K562 (cell line): ENCODE measurements at regions not wholly inside any gene's neighbourhood (a gene's known extent, or its start where the extent isn't known, plus 50 kb on each side); places are given as distances from the start of the nearest gene placed in this dataset.

ENCODE experiments used
- EP300 ChIP-seq: IDR thresholded peaks from 2 replicates; pipeline ENCODE4 v1.6.1; 2012; ENCODE audit warnings: low read length, improper control_type of control experiment
- EZH2 ChIP-seq: IDR thresholded peaks from 2 replicates; pipeline ENCODE4 v1.6.1; 2012; ENCODE audit warnings: low read depth, mild to moderate bottlenecking, inconsistent platforms, low read length, borderline replicate concordance
- MCM3 ChIP-seq: fragments of 450-650 bp; IDR thresholded peaks from 2 replicates; pipeline ENCODE4 v1.6.1; 2016
- NR2C2 ChIP-seq, 2 experiments: fragments of 200-800 bp in 1 of 2; sonication (Bioruptor generic) in 1 of 2; sonication (generic) in 1 of 2; formaldehyde crosslinking in 1 of 2; IDR thresholded peaks; 2 replicates each; pipeline versions ENCODE4 v1.6.1 to v1.8.0; 2016 to 2022; ENCODE audit warnings: mild to moderate bottlenecking in 1 of 2, missing compliant biosample characterization in 1 of 2, missing genetic modification characterization in 1 of 2, missing genetic modification reagents in 1 of 2
- RAD21 ChIP-seq, 2 experiments: fragments of 250-450 bp in 1 of 2; fragments of 450-650 bp in 1 of 2; sonication (Bioruptor Pico) in 1 of 2; formaldehyde crosslinking in 1 of 2; IDR thresholded peaks in 1 of 2; conservative IDR thresholded peaks in 1 of 2; 2 replicates each; pipeline versions ENCODE4 v1.4.0 to v1.8.0; 2020 to 2022; ENCODE audit warnings: mild to moderate bottlenecking in 2 of 2, moderate library complexity in 1 of 2
- YY1 ChIP-seq, 3 experiments: IDR thresholded peaks; 2 replicates each; pipeline ENCODE4 v1.6.1; 2011; ENCODE audit warnings: low read length in 2 of 3, mild to moderate bottlenecking in 2 of 3, moderate library complexity in 2 of 3, borderline replicate concordance in 1 of 3, control low read depth in 1 of 3, low read depth in 1 of 3; ENCODE audit not compliant: insufficient read depth in 3 of 3, insufficient replicate concordance in 2 of 3, control insufficient read depth in 1 of 3, insufficient read length in 1 of 3; ENCODE audit errors: extremely low read depth in 1 of 3
- TF ChIP-seq, protein P1 (sequence below): sonication (generic); formaldehyde crosslinking; IDR thresholded peaks from 2 replicates; pipeline ENCODE4 v1.8.1; 2023; ENCODE audit warnings: mild to moderate bottlenecking, missing genetic modification reagents
- TF ChIP-seq, protein P2 (sequence below), 3 experiments: IDR thresholded peaks in 2 of 3; conservative IDR thresholded peaks in 1 of 3; 2 replicates each; pipeline ENCODE4 v1.5.1; 2011 to 2012; ENCODE audit warnings: low read length in 3 of 3, mild to moderate bottlenecking in 3 of 3, control low read depth in 2 of 3, improper control_type of control experiment in 1 of 3, inconsistent platforms in 1 of 3, low read depth in 1 of 3, mixed read lengths in 1 of 3, moderate library complexity in 1 of 3; ENCODE audit not compliant: insufficient read depth in 2 of 3

DNA sequence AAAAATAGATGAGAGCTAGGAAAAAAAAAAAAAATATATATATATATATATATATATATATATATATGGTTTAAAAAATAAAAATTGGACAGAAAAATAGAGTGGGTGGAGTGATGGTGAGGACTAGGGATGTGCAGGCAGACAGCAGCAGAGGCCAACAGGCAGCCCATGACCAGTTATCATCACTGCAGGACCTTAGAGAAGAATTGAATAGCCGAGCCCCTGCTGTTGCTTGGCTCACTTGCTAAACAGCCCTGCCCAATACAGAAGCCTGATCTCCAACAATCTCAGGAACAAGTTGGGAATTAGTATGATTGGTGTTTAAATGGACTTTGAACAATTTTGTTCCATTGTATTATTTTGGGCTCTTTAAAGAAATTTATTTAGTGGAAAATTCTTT is 967.5 kb upstream of the PIK3C3 start:
- TF ChIP-seq, protein P1, sequence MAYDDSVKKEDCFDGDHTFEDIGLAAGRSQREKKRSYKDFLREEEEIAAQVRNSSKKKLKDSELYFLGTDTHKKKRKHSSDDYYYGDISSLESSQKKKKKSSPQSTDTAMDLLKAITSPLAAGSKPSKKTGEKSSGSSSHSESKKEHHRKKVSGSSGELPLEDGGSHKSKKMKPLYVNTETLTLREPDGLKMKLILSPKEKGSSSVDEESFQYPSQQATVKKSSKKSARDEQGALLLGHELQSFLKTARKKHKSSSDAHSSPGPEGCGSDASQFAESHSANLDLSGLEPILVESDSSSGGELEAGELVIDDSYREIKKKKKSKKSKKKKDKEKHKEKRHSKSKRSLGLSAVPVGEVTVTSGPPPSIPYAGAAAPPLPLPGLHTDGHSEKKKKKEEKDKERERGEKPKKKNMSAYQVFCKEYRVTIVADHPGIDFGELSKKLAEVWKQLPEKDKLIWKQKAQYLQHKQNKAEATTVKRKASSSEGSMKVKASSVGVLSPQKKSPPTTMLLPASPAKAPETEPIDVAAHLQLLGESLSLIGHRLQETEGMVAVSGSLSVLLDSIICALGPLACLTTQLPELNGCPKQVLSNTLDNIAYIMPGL (CRISPR knock-in tag) = no peak
- TF ChIP-seq MCM3 (no peak), EZH2 (no peak), EP300 (no peak), RAD21 (CRISPR knock-in tag; conservative IDR thresholded peaks at IDR 0.05 in 1 of 2, IDR thresholded peaks at IDR 0.05 in 1 of 2) (no peak), NR2C2 (CRISPR knock-in tag; IDR thresholded peaks at IDR 0.05) (no peak), NR2C2 (tag; IDR thresholded peaks at IDR 0.05) (no peak), YY1 (IDR thresholded peaks at IDR 0.05; ENCODE audit: borderline replicate concordance in 1 of 3, control insufficient read depth in 1 of 3, extremely low read depth in 1 of 3, insufficient read depth in 3 of 3, insufficient read length in 1 of 3, insufficient replicate concordance in 2 of 3, low read depth in 1 of 3, low read length in 2 of 3) (no peak)
- TF ChIP-seq, protein P2, sequence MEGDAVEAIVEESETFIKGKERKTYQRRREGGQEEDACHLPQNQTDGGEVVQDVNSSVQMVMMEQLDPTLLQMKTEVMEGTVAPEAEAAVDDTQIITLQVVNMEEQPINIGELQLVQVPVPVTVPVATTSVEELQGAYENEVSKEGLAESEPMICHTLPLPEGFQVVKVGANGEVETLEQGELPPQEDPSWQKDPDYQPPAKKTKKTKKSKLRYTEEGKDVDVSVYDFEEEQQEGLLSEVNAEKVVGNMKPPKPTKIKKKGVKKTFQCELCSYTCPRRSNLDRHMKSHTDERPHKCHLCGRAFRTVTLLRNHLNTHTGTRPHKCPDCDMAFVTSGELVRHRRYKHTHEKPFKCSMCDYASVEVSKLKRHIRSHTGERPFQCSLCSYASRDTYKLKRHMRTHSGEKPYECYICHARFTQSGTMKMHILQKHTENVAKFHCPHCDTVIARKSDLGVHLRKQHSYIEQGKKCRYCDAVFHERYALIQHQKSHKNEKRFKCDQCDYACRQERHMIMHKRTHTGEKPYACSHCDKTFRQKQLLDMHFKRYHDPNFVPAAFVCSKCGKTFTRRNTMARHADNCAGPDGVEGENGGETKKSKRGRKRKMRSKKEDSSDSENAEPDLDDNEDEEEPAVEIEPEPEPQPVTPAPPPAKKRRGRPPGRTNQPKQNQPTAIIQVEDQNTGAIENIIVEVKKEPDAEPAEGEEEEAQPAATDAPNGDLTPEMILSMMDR (IDR thresholded peaks at IDR 0.05 in 2 of 3, conservative IDR thresholded peaks at IDR 0.05 in 1 of 3; ENCODE audit: insufficient read depth in 2 of 3, low read depth in 1 of 3, low read length in 3 of 3) = no peak
